LoVo (cell line): ENCODE measurements at regions not wholly inside any gene's neighbourhood (a gene's known extent, or its start where the extent isn't known, plus 50 kb on each side); places are given as distances from the start of the nearest gene placed in this dataset.

Source experiments
- DNase-seq: peaks from one replicate; pipeline ENCODE4 v3.0.0-alpha.2; 2016; ENCODE audit warnings: low spot score

DNA sequence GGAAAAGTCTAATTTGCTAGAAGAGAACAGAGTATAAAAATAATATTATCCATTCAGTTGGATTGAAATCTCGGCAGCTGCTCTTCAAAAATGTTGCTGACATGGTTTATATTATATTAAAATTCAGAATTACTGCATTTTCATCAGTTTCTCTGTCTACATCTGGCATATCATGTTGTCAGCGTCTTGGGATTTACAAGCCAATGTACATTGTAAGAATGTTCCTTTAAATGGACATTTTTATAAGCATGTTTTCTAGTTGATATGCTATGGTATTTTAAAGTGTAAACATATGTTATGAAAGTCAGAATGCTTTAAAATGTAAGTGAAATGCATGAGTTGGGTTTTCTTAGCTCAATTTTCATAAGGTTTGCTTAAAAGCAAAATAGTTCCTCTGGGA, 528.1 kb upstream of the CDH8 start:
- no peak for DNase-seq

DNA sequence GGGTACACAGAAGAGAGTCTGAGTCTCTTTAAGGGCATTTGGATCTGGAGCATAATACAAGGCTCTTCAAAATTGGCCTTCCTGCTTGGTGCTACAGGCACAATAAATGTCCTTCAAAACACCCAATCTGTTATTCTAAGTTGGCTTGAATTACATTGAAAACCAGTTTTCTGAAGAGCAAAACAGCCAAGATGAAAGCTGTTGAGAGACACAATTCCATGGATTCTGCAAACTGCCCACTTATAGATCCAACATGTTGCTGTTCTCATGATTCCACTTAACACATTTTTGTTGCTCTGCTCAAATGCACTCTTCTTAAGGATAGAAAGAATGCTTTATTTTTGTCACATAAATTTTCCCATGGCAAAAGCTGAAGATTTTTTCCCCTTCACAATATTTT, 525.9 kb upstream of the CDH8 start:
- DNase-seq: no peak

DNA sequence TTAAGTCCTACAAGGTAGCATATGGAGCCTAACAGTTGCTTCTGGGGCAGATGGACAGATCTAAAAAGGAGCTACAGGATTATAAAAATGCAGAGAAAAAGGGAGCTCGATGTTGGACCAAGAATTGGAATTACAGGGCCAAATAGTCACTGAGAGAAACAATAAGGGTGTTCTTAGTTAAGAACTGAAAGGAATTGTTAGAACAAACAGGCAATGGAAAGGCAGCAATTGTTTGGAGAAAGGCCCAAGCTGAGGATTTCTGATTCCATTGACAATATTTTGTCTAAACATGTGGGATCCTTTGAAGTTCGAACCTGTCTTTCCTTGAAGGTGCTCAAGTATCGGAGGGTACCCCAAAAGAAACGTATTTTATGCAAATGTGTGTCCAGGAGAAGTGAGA, 513.6 kb upstream of the CDH8 start:
- no peak for DNase-seq

DNA sequence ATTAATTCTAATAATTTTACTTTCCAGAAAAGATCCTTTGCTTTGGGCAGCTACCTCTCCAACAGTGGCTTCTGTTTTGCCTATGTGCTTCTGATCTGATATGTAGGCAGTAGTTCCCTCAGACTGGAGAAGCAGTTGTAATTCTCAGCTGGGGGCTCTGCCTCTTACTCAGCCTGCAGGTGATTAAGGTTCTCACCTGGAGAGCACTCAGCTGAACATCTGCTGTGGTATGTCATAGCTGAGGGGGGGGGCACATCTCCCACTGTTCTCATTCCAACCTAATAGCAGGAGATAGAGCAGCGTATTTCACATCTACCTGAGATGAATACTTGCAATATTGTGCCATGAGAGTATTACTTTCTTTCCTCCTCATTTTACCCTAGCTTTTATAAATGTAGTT, 511.9 kb upstream of the CDH8 start:
- DNase-seq: no peak

DNA sequence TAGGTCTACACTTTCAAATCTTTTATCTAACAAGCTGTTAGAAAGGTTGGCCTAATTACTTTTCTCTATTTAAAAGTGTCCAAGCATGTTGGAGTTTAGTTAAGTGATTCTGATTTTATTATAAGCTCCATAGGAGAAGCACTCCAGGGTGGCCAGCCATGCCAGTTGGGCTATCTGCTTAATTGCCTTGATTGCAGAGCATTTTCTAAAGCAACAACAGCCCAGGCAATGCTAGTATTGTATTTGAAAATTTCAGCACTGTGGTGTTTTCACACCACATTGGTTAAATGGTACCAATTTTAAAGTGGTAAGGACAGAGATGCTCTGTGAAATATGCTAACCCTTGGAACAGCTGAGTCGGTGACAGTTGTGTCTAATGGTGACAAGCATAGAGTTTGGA, 510.5 kb upstream of the CDH8 start:
- DNase-seq: no peak

DNA sequence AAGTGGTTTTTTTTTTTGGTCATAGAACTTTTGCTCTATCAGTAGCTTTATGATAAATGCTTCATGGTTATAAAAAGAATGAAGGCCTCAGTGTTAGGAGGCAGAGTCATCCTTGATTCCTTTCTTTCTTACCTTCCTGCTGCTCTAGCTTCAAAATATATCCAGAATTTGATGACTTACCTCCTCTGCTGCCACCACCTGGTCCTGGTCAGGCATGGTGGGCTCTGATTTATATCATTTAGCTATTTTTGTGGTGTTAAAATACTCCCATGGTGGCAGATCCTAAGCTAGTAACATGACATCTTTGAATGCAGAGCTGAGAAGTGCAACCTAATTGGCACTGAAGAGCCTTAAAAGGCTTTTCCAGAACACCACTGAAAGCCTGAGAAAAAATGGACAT, 508.8 kb upstream of the CDH8 start:
- DNase-seq: no peak

DNA sequence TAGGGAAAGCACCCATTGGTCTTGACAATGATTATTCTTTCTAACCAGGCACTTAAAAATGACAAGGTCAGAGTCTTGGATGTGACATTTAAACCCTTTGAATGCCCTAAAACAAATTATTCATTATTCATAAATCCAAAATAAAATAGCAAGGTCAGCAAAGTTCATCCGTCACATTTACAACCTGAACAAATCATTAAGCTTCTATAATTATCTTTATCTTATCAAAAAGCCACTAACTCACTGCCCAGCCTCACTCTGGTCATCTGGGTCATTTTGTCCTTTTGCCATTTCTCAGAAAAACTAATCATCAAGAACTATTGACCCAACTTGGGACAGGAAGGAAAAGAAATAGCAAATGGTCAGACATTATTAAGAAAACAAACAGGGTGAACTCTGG, 507.3 kb upstream of the CDH8 start:
- DNase-seq: no peak

DNA sequence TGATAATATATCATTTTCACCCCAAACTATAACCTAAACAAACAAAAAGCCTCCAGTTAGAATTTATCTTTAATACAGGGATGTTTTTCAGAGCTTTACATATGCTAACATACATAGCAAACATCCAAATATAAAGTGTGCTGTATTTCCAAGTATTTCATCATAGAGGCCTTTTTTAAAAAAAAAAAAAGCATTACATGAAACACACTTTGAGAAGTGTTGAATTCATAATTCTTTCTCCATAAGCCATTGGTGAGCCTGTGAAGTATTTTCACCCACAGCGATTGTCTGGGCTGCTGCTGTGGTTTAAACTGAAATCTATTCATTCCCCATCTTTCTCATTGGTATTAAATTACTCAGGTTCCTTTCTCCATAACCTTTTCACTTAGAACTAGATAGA, 503.4 kb upstream of the CDH8 start:
- no peak for DNase-seq

DNA sequence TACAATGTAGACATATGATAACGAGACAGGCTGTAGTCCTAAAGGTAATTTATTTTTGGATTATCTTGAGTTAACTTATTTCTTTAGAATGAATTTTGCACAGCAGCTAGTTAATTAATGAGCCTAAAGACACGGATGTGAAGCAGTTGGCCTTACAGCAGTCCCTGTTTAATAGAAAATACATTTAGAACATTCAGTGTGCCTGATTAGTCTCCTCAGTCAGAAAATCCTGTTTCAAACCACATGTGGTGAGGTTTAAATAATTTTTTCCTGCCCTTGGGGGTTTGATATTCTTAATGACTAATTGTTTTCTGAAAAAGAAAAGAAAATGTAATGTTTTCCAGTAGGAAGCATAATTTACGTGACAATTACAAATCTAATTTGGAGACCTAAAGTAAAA, 494.2 kb upstream of the CDH8 start:
- DNase-seq: no peak

DNA sequence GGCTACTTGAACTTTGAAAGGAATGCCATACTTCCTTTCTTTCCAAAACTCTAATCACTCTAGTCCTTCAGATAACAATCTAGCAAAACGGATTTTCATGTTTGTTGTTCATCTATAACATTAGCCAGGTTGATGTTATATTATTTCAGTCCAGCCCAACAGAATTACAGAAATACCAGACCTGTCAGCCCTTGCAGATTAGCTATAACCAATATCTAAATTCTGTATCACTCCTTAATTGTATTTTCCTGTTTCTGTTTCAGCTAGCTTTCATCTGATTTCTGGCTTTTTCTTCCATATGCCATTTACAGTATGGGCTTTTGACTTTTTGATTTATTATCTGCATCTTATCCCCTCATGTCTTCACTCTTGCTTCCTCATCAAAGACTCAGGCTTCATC, 479.8 kb upstream of the CDH8 start:
- no peak for DNase-seq

DNA sequence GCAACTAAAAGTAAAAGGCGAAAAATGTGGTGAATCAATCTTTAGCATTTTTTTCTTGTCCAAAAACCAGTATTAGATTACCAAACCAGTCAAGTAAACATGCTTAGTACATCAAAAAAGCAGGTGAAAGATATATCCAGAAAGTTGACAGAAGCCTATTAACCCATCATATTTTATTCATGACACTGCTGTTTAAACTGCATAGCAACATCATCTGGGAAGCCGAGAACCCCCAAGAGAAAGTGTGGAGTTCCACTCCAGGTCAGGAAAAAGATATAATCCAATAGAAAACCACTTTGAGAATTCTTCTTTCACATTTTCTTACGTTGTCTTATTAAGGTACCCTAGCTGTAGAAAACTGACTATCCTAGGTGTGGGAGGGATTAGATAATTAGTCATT, 466.8 kb upstream of the CDH8 start:
- no peak for DNase-seq

DNA sequence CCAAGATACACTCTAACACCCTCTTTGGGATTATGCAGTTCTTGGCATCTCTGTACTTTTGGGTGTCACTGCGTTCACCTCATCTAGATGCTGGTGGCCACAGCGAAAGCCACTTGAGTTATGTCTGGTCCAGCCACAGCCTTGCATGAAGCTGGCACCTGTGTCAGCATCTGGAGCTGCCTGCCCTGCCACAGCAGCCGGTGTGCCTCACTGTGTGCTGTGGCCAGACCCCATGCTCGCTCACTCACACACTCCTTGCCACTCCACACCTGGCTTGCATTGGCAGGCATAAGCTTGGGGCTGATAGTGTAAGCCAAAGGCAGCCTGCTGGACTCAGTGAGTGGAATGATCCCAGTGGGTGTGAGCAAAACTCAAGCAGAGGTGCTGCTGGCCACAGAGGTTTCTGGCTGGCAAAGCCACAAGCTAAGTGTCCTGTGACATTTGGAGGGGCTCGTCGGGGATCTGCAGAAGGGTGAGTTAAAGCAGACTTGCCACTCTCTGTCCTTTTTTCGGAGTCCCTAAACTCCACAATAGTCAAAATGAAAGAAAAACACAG, 442.7 kb upstream of the CDH8 start:
- DNase-seq: no peak

DNA sequence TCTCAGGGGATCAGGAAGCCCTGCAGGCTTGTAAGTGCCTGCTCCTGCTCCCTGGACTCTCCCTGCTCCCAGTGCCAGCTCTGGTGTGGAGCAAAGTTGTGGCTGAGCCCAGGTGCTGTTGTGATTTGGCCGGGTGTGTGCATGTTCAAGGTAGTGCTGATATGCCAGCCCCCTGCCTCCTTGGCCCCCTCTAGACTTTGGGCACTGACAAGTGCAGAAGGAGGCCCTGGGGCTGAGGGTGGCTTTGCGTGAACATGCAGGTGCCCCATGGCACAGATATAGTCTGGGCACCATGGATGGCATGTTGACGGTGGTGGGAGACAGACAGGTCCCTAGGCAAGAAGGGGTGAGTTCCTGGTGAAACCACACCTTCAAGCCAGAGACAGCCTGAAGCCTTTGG, 441.6 kb upstream of the CDH8 start:
- no peak for DNase-seq

DNA sequence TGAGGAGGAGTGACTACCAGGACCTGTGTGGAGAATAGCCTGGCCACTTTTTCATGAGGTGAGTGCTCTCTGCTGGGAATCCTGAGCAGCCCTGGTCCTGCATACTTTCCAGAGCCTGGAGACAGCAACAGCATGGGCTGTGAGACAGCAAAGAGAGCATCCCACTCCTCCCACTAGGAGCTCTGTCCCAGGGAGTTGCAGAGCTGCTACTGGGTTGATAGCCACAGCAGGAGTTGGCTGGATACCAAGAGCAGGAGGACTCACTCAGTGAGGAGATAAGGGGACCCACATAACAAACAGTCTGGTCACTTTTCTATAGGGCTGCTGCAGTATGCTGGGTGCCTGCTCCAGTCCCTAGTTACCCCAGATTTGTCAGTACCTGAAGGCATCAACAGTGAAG, 439.3 kb upstream of the CDH8 start:
- no peak for DNase-seq

DNA sequence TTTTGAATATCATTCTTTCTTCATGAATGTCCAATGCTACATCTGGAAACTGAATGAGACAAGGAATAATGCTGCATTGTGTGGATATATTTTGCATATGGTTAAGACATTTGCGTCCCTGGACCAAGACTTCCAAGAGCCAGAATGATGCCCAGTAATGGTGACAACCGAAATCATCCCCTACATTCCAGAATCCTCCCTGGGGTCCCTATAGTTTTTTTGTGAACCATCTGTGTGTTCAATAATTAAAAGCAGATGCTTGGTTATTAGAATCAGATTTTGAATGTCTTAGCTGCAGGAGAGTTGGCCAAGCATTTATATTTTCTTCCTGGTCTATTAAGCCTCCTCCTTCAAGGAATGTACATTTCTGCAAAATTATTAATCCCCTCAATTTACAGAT, 426.7 kb upstream of the CDH8 start:
- no peak for DNase-seq

DNA sequence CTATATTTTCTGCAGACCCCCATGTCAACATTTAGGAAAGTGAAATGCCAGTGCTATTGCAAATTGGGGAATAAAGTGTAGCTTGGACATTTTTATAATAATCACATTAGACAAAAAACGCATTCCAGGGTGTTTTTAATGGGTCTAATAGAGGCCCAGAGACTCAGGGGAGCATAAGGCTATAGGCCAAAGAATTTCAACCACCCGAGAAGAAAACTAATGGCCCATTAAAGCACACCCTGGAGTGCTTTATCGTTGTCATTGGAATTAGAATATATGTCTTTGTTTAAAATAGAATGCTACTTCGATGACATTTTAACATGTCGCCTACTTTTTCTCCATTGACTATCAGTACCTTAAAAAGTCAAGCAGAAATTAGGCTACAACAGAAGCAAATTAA, 414.1 kb upstream of the CDH8 start:
- DNase-seq: no peak

DNA sequence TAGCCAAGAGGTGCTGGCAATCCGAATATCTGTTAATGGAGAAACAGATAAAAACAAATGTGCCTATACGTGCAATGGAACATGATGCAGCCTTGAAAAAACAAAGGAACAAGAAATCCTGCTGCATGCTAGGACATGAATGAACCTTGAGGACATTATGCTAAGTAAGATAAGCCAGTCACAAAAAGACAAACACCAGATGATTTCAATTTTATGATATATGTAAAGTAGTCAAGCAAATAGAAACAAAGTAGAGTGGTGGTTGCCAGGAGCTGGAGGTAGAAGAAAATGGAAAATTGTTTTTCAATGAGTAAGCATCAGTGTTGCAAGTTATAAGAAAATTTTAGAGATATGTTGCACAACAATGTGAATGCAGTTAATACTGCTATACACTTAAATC, 409.7 kb upstream of the CDH8 start:
- no peak for DNase-seq

DNA sequence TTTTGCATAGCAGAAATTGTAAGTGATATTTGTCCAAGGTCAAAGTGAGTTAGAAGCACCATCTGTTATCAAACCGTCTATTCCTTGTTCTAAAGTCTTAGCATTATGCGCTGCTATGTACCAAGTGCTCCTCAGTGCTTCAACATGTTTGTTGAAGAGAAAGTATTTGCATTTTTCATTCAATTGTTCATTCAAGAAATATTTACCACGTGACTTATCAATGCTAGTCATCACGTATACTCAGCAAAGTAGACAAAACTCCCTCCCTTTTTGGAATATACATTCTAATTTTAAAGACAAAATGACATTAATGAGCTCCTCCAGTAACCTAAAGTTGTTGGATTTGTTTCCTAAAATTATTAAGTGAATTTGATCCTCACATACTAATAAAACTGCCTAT, 388.0 kb upstream of the CDH8 start:
- DNase-seq: no peak

DNA sequence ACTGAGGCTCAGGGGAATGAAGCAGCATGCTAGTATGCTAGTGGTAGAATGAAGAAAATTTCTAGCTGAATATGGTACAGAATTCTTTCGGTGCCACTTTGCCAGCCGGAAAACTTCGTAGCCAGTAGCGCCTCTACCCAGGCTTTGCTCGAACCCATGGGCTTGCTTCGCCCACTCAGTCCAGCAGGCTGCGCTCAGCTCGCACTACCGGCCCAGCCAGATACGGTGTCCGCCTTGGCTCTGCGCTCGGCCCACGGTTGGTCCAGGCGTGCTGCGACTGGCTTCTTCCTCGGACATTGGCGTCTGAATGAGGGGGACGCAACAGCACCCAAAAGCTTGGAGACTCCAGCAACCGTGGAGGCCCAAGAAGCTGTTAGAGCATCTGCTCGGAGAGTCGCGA, 372.5 kb upstream of the CDH8 start:
- no peak for DNase-seq

DNA sequence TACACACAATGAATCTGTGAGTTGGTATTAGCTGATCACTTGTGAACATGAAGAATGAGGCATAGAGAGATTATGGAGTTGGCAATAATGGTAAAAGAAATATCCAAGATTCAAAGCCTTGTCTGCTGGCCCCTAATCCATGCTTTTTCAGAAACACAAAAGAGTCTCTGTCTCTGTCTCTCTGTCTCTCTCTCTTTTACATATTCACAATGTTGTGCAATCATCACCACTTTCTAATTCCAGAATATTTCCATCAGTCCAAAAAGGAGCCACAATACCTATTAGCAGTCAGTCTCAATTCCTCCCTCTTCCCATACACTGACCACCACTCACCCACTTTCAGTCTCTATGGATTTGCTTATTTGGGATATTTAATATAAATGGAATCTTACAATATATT, 370.1 kb upstream of the CDH8 start:
- DNase-seq: no peak

DNA sequence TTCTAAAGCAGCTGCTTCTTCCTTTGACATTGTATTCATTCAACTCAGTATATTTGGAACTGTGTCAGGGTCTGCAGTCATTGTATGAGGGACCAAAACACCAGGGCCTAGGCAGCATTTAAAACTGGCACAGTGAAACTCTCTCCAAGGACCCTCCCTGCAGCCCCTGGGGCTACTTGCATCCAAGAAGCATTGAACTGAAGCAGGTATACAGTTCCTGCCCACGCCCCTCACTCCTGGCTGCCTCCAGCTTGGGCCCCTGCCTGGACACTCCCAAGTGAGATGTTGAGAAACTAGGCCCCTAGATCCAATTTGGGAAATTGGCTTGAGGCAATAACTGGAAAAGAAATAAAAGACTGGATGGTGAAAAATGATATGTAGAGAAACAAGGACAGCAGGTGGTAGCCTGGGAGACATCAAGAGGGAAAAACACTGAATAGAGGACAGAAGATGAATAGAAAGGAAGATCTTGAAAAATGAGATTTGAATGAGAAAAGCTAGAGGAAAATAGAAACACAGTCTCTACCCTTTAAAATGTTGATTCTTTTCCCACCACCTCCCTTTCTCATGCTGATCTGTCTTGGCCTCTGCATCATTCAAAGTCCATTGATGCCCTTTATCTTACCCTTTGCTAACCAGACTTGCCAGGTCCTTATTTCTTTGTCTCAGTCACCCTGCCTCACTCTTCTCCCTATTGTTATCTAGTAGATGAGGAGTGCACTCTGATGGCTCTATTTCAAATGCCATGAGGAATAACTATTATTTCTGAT, 368.8 kb upstream of the CDH8 start:
- no peak for DNase-seq

DNA sequence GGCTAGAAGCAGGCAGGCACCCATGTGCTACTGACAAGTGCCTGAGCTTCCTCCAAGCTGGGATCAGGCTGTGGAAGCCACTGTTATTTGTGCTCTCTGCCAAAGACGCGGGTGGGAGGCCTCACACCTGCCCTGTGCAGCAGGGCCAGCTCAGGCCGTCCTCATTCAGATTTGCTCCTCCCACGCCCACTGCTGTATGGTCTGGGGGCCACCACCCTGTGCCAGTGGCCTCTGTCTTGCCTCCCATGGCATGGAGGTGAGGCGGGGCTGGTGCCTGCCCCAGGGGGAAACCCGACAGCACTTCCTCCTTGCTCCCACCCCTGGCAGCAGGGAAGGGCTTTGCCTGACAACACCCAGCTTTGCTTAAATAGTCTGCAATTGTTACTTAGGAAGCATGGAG, 356.5 kb upstream of the CDH8 start:
- DNase-seq: no peak

DNA sequence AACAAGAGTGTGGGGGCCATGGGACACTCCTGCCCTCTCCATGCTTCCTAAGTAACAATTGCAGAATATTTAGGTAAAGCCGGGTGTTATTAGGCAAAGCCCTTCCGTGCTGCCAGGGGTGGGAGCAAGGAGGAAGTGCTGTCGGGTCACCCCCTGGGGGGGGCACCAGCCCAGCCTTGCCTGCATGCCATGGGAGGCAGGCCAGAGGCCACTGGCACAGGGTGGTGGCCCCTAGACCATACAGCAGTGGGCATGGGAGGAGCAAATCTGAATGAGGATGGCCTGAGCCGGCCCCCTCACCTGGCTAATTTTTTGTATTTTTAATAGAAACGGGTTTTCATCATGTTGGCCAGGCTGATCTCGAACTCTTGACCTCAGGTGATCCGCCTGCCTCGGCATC, 355.7 kb upstream of the CDH8 start:
- DNase-seq: no peak

DNA sequence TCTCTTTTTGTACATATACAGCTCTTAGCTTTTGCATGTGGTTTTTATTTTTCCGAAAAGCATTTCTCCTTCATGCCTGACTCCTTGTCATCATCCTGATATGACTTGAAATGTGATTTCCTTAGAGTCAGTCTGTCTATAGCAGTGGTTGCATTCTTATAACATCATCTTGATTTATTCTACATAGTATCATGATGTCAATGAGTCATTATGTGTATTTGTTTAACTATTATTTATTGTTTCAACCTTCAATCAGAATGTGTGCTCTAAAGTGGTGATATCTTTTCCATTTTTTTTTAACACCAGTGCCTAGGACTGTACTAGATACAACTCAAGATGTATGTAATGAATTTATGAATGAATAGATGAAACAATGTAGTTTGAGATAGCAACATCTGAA, 354.9 kb upstream of the CDH8 start:
- DNase-seq: no peak

DNA sequence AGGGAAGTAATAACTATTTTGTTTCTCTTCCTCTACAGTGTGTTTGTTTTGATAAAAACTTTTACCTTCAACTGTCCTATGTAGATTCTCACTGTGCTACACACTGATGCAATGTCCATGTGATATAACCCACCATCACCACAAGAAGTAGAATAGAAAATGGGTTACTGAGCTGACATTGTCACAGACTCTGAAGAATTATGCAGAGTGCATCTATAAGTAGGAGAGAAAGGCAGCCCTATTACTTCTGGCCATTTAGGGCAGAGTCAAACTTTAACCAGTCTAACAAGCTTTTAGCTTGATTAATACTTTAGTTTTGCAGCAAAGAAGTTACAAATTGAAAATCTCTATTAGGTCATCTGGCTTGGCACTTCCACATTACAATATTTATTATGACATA, 354.0 kb upstream of the CDH8 start:
- DNase-seq: no peak
